HAP-1 (cell line): ENCODE measurements at regions not wholly inside any gene's neighbourhood (a gene's known extent, or its start where the extent isn't known, plus 50 kb on each side); places are given as distances from the start of the nearest gene placed in this dataset.

Experiments
- DNase-seq, 2 experiments: peaks; one replicate each; pipeline ENCODE4 v3.0.0-alpha.2; 2016 to 2020; ENCODE audit warnings: low spot score in 2 of 2
- H3K27me3 ChIP-seq: fragments of 250-450 bp; sonication (Bioruptor Pico); 2 replicates; pipeline ENCODE4 v1.5.1; 2020; ENCODE audit warnings: low read depth, mild to moderate bottlenecking, moderate library complexity
- H3K36me3 ChIP-seq: fragments of 250-450 bp; sonication (Bioruptor Pico); replicated peaks from 2 replicates; pipeline ENCODE4 v1.5.1; 2020; ENCODE audit warnings: mild to moderate bottlenecking
- H3K4me1 ChIP-seq: fragments of 250-450 bp; sonication (Bioruptor Pico); 2 replicates; pipeline ENCODE4 v1.5.1; 2020; ENCODE audit warnings: mild to moderate bottlenecking
- H3K4me3 ChIP-seq: fragments of 250-450 bp; sonication (Bioruptor Pico); 2 replicates; pipeline ENCODE4 v1.5.1; 2020; ENCODE audit warnings: mild to moderate bottlenecking, moderate library complexity
- H3K9me3 ChIP-seq: fragments of 250-450 bp; sonication (Bioruptor Pico); 2 replicates; pipeline ENCODE4 v1.5.1; 2020; ENCODE audit warnings: mild to moderate bottlenecking, moderate library complexity
- in situ Hi-C: fragments of 300-500 bp; cut with MboI; formaldehyde crosslinking; loops from 3 replicates; pipeline ENCODE4 v1.14.3; 2020; ENCODE audit warnings: low sequenced_read_pairs, inconsistent platforms, mixed read lengths

GRCh38 chr5:6140219-6140618, 238.1 kb downstream of the MED10 start:
- in situ Hi-C loops, result no loop called here
- H3K4me3 ChIP-seq, result no peak overlapping the region
- DNase-seq, result no peak
- no peaks in the 10 kb centered on the region for H3K9me3 ChIP-seq
- no peaks in the 10 kb centered on the region for H3K36me3 ChIP-seq
- H3K27me3 ChIP-seq, result no peaks in the 10 kb centered on the region
- no peaks in the 10 kb centered on the region for H3K4me1 ChIP-seq

- in situ Hi-C loops, result no loop called here
These were observed 242.4 kb downstream of the MED10 start for GRCh38 chr5:6135977-6136376.

GRCh38 chr5:6134281-6134680, 244.1 kb downstream of the MED10 start:
- Histone ChIP-seq H3K27me3 (no peaks in the 10 kb centered on the region), H3K4me3 (no peak overlapping the region), H3K4me1 (no peaks in the 10 kb centered on the region), H3K9me3 (no peaks in the 10 kb centered on the region), H3K36me3 (no peaks in the 10 kb centered on the region)
- in situ Hi-C loops, result no loop called here
- DNase-seq, result no peak

More at GRCh38 chr5:6135977-6136376, 242.4 kb downstream of the MED10 start:
- Histone ChIP-seq H3K4me3 (no peak overlapping the region), H3K27me3 (no peaks in the 10 kb centered on the region), H3K4me1 (no peaks in the 10 kb centered on the region), H3K36me3 (no peaks in the 10 kb centered on the region), H3K9me3 (no peaks in the 10 kb centered on the region)
- DNase-seq, result no peak

GRCh38 chr5:6125781-6126180, 252.6 kb downstream of the MED10 start:
- in situ Hi-C loops, result no loop called here

GRCh38 chr5:6118691-6119090, 259.7 kb downstream of the MED10 start:
- in situ Hi-C loops, result no loop called here
- Histone ChIP-seq H3K27me3 (no peaks in the 10 kb centered on the region), H3K36me3 (no peaks in the 10 kb centered on the region), H3K4me3 (no peak overlapping the region), H3K9me3 (no peaks in the 10 kb centered on the region; the same call in 1 of the 2 replicates), H3K4me1 (no peaks in the 10 kb centered on the region)
- no peak for DNase-seq

More at GRCh38 chr5:6125781-6126180, 252.6 kb downstream of the MED10 start:
- Histone ChIP-seq H3K9me3 (no peaks in the 10 kb centered on the region; the same call in 1 of the 2 replicates), H3K4me1 (no peaks in the 10 kb centered on the region), H3K27me3 (no peaks in the 10 kb centered on the region), H3K36me3 (no peaks in the 10 kb centered on the region), H3K4me3 (no peak overlapping the region)
- DNase-seq, result no peak

- DNase-seq, result no peak
- no peaks in the 10 kb centered on the region for H3K4me1 ChIP-seq
These were observed 261.1 kb downstream of the MED10 start for GRCh38 chr5:6117212-6117611.

GRCh38 chr5:6115852-6116251, 262.5 kb downstream of the MED10 start:
- Histone ChIP-seq H3K4me3 (no peak overlapping the region), H3K27me3 (no peaks in the 10 kb centered on the region), H3K9me3 (no peaks in the 10 kb centered on the region), H3K36me3 (no peaks in the 10 kb centered on the region), H3K4me1 (no peaks in the 10 kb centered on the region)
- in situ Hi-C loops, result no loop called here
- DNase-seq, result no peak

More at GRCh38 chr5:6117212-6117611, 261.1 kb downstream of the MED10 start:
- Histone ChIP-seq H3K9me3 (no peaks in the 10 kb centered on the region), H3K36me3 (no peaks in the 10 kb centered on the region), H3K27me3 (no peaks in the 10 kb centered on the region), H3K4me3 (no peak overlapping the region)
- in situ Hi-C loops, result no loop called here

- no peak overlapping the region for H3K4me3 ChIP-seq
- in situ Hi-C loops, result no loop called here
These were observed 265.8 kb downstream of the MED10 start for GRCh38 chr5:6112538-6112937.

GRCh38 chr5:6112125-6112524, 266.2 kb downstream of the MED10 start:
- no peaks in the 10 kb centered on the region for H3K4me1 ChIP-seq
- no peaks in the 10 kb centered on the region for H3K27me3 ChIP-seq
- H3K4me3 ChIP-seq, result no peak overlapping the region
- no peak for DNase-seq
- no peaks in the 10 kb centered on the region for H3K9me3 ChIP-seq
- in situ Hi-C loops, result no loop called here
- no peaks in the 10 kb centered on the region for H3K36me3 ChIP-seq

More at GRCh38 chr5:6112538-6112937, 265.8 kb downstream of the MED10 start:
- Histone ChIP-seq H3K27me3 (no peaks in the 10 kb centered on the region), H3K4me1 (no peaks in the 10 kb centered on the region), H3K9me3 (no peaks in the 10 kb centered on the region), H3K36me3 (no peaks in the 10 kb centered on the region)
- DNase-seq, result no peak

- in situ Hi-C loops, result no loop called here
- DNase-seq, result no peak
- no peak overlapping the region for H3K4me3 ChIP-seq
- no peaks in the 10 kb centered on the region for H3K4me1 ChIP-seq
- no peaks in the 10 kb centered on the region for H3K9me3 ChIP-seq
- no peaks in the 10 kb centered on the region for H3K27me3 ChIP-seq
- no peaks in the 10 kb centered on the region for H3K36me3 ChIP-seq
These were observed 267.2 kb downstream of the MED10 start for GRCh38 chr5:6111131-6111530.

GRCh38 chr5:6110441-6111005, 267.8 kb downstream of the MED10 start:
- in situ Hi-C loops, result no loop called here
- H3K27me3 ChIP-seq, result no peaks in the 10 kb centered on the region

GRCh38 chr5:6108981-6109825, 269.1 kb downstream of the MED10 start:
- in situ Hi-C loops, result no loop called here
- Histone ChIP-seq H3K9me3 (no peaks in the 10 kb centered on the region), H3K4me1 (no peaks in the 10 kb centered on the region), H3K36me3 (no peaks in the 10 kb centered on the region), H3K27me3 (no peaks in the 10 kb centered on the region), H3K4me3 (no peak overlapping the region)
- DNase-seq, result no peak

More at GRCh38 chr5:6110441-6111005, 267.8 kb downstream of the MED10 start:
- Histone ChIP-seq H3K4me3 (no peak overlapping the region), H3K9me3 (no peaks in the 10 kb centered on the region), H3K4me1 (no peaks in the 10 kb centered on the region), H3K36me3 (no peaks in the 10 kb centered on the region)
- DNase-seq, result no peak

- Histone ChIP-seq H3K27me3 (no peaks in the 10 kb centered on the region), H3K4me1 (no peaks in the 10 kb centered on the region), H3K4me3 (no peak overlapping the region), H3K9me3 (no peaks in the 10 kb centered on the region), H3K36me3 (no peaks in the 10 kb centered on the region)
- no peak for DNase-seq
- in situ Hi-C loops, result no loop called here
These were observed 269.9 kb downstream of the MED10 start for GRCh38 chr5:6108540-6108848.

GRCh38 chr5:6107675-6108539, 270.4 kb downstream of the MED10 start:
- no peaks in the 10 kb centered on the region for H3K36me3 ChIP-seq
- no peak for DNase-seq
- no peaks in the 10 kb centered on the region for H3K4me1 ChIP-seq
- H3K4me3 ChIP-seq, result no peak overlapping the region
- H3K27me3 ChIP-seq, result no peaks in the 10 kb centered on the region
- in situ Hi-C loops, result no loop called here
- no peaks in the 10 kb centered on the region for H3K9me3 ChIP-seq
